ENCODE measurements at regions not wholly inside any gene's neighbourhood (a gene's known extent, or its start where the extent isn't known, plus 50 kb on each side); places are given as distances from the start of the nearest gene placed in this dataset.

DNA sequence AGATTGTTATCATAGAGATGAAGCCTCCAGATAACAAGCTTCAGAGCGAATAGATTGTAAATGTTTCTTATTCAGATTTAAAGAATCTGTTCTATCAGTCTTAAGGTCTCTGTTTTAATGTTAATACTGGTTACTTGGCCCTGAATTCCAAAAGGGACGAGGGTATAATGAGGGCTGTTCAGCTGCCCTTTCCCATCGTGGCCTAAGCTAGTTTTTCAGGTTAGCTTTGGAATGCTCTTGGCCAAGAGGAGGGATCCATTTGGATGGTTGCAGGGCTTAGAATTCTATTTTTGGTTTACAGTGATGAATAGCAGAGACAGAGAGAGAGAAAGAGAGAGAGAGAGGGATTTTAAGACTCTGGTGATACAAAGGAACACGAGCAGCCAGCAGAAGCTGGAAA, 62.8 kb upstream of the UFL1 start (continued):
- TF ChIP-seq, protein P1, sequence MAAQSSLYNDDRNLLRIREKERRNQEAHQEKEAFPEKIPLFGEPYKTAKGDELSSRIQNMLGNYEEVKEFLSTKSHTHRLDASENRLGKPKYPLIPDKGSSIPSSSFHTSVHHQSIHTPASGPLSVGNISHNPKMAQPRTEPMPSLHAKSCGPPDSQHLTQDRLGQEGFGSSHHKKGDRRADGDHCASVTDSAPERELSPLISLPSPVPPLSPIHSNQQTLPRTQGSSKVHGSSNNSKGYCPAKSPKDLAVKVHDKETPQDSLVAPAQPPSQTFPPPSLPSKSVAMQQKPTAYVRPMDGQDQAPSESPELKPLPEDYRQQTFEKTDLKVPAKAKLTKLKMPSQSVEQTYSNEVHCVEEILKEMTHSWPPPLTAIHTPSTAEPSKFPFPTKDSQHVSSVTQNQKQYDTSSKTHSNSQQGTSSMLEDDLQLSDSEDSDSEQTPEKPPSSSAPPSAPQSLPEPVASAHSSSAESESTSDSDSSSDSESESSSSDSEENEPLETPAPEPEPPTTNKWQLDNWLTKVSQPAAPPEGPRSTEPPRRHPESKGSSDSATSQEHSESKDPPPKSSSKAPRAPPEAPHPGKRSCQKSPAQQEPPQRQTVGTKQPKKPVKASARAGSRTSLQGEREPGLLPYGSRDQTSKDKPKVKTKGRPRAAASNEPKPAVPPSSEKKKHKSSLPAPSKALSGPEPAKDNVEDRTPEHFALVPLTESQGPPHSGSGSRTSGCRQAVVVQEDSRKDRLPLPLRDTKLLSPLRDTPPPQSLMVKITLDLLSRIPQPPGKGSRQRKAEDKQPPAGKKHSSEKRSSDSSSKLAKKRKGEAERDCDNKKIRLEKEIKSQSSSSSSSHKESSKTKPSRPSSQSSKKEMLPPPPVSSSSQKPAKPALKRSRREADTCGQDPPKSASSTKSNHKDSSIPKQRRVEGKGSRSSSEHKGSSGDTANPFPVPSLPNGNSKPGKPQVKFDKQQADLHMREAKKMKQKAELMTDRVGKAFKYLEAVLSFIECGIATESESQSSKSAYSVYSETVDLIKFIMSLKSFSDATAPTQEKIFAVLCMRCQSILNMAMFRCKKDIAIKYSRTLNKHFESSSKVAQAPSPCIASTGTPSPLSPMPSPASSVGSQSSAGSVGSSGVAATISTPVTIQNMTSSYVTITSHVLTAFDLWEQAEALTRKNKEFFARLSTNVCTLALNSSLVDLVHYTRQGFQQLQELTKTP (IDR thresholded peaks at IDR 0.05; ENCODE audit: low read depth in 1 of 2, partially characterized antibody in 2 of 2) = no peak
- no peak for TF ChIP-seq POU5F1 (IDR thresholded peaks at IDR 0.05; ENCODE audit: borderline replicate concordance, low read depth, low read length, partially characterized antibody)
- TF ChIP-seq CXXC5 (CRISPR knock-in tag; IDR thresholded peaks at IDR 0.05) = no peak
- TF ChIP-seq PHB2 (IDR thresholded peaks at IDR 0.05; ENCODE audit: low read depth) = no peak
- no peak for TF ChIP-seq PCBP1 (IDR thresholded peaks at IDR 0.05; ENCODE audit: low read depth, low read length, poor library complexity, severe bottlenecking)
- no peak for TF ChIP-seq CEBPZ (IDR thresholded peaks at IDR 0.05; ENCODE audit: borderline replicate concordance, low read depth, low read length)
- no peak for TF ChIP-seq BCL6 (CRISPR knock-in tag; IDR thresholded peaks at IDR 0.05)
